CD4-positive, alpha-beta memory T cell (primary cell): ENCODE measurements at regions not wholly inside any gene's neighbourhood (a gene's known extent, or its start where the extent isn't known, plus 50 kb on each side); places are given as distances from the start of the nearest gene placed in this dataset.
A peak's percentile ranks its signal among the peaks of the same experiment; 100 is the strongest.

Experiments
- CTCF ChIA-PET: fragments of 350-600 bp; sonication (Branson Sonifier 250); formaldehyde crosslinking; loops from one replicate; lab custom pipeline; 2021; ENCODE audit warnings: inconsistent platforms; ENCODE audit not compliant: partially characterized antibody; lab: Charles Lee
- POLR2A ChIA-PET: fragments of 350-600 bp; sonication (Branson Sonifier 250); formaldehyde crosslinking; loops from one replicate; lab custom pipeline; 2021; ENCODE audit not compliant: partially characterized antibody; lab: Charles Lee
- DNase-seq, 5 donors: peaks; one replicate each; pipeline versions ENCODE4 v3.0.0 to v3.0.0-alpha.2; 2020 to 2022; ENCODE audit warnings: mixed read lengths in 1 of 5
- H3K27ac ChIP-seq: one replicate; pipeline ENCODE4 v1.7.0; 2013; ENCODE audit warnings: low read depth, low read length
- H3K27me3 ChIP-seq: 2 replicates; pipeline ENCODE4 v1.7.0; 2013; ENCODE audit warnings: mild to moderate bottlenecking, low read length, moderate library complexity; ENCODE audit not compliant: insufficient read depth
- H3K36me3 ChIP-seq: 2 replicates; pipeline ENCODE4 v1.7.0; 2013; ENCODE audit warnings: mild to moderate bottlenecking, low read length, moderate library complexity; ENCODE audit not compliant: insufficient read depth
- H3K4me1 ChIP-seq: 2 replicates; pipeline ENCODE4 v1.7.0; 2013; ENCODE audit warnings: mild to moderate bottlenecking, low read length, moderate library complexity; ENCODE audit not compliant: insufficient read depth
- H3K4me3 ChIP-seq, 2 donors: one replicate each; pipeline ENCODE4 v1.7.0; 2013; ENCODE audit warnings: low read length in 2 of 2, mild to moderate bottlenecking in 1 of 2
- H3K9me3 ChIP-seq, 2 donors: one replicate each; pipeline ENCODE4 v1.7.0; 2013; ENCODE audit warnings: low read length in 2 of 2, control low read depth in 1 of 2; ENCODE audit not compliant: control insufficient read depth in 1 of 2
- H3K27ac Mint-ChIP-seq, 7 donors: one replicate each; pipeline ENCODE4 v1.8.0; 2020 to 2021; ENCODE audit warnings: mixed read lengths in 7 of 7, mild to moderate bottlenecking in 6 of 7, inconsistent platforms in 3 of 7, moderate library complexity in 3 of 7
- H3K27me3 Mint-ChIP-seq, 2 donors: one replicate each; pipeline ENCODE4 v1.8.0; 2020 to 2021; ENCODE audit warnings: mixed read lengths in 2 of 2
- H3K36me3 Mint-ChIP-seq, 2 donors: one replicate each; pipeline ENCODE4 v1.8.0; 2020 to 2021; ENCODE audit warnings: mixed read lengths in 2 of 2, inconsistent platforms in 1 of 2, mild to moderate bottlenecking in 1 of 2
- H3K4me1 Mint-ChIP-seq, 4 donors: one replicate each; pipeline ENCODE4 v1.8.0; 2020 to 2021; ENCODE audit warnings: mixed read lengths in 4 of 4, mild to moderate bottlenecking in 1 of 4
- H3K4me3 Mint-ChIP-seq, 8 donors: one replicate each; pipeline ENCODE4 v1.8.0; 2020 to 2021; ENCODE audit warnings: mixed read lengths in 8 of 8, mild to moderate bottlenecking in 7 of 8, moderate library complexity in 6 of 8, inconsistent platforms in 3 of 8
- H3K9me3 Mint-ChIP-seq, 8 donors: one replicate each; pipeline ENCODE4 v1.8.0; 2020 to 2021; ENCODE audit warnings: mixed read lengths in 8 of 8, mild to moderate bottlenecking in 5 of 8, inconsistent platforms in 3 of 8, moderate library complexity in 1 of 8
- intact Hi-C: fragments of 100-400 bp; cut with micrococcal nuclease; formaldehyde crosslinking; loops from one replicate; pipeline ENCODE4 v1.15.1; 2023

DNA sequence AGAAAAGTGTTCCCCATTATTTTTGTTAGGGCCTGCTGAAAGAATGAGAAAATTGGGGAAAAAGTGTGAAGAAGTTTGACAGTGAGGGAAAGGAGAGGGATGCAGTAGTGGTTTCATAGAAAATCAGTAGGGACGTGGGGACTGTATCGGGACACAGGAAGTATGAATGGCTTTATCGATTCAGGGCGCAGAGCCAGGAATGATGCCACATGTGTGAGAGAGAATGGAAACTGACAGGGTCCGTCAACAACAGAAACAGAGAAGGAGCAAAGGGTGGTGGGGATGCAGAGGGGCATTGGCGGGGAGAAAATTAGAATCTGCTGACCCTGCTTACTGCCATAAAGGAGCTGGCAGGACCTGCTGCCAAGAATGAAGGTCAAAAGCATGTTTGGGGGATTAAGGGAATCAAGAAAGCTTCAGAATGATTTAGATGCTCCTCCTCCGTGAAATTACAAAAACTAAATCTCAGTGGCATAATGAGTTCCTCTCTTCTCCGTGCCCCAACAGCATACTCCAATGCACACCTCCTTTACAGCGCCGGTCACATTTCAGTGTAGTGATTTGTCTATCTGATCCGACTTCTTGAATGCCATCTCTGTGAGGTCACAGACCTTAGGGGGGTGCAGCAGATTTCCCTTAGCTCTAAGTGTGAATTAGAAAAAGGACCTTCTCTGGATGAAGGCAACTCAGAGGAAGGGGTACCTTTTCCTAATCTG is 92.6 kb downstream of the EMP1 start:
- no peak for DNase-seq
- ChIA-PET CTCF (no interaction called here), POLR2A (no interaction called here)
- H3K9me3 ChIP-seq: no peaks in the 10 kb centered on the region
- peak overlapping the region in 1 of 7 donors; percentile 1 for H3K27ac Mint-ChIP-seq
- intact Hi-C loops: no loop called here
- peaks cover 0 to 7% of the 10 kb centered on the region in 2 donors for H3K27me3 Mint-ChIP-seq
- no peaks in the 10 kb centered on the region for H3K27me3 ChIP-seq
- no peak overlapping the region for H3K27ac ChIP-seq
- H3K4me3 ChIP-seq: no peak overlapping the region
- H3K4me3 Mint-ChIP-seq: no peak overlapping the region
- H3K36me3 Mint-ChIP-seq: no peaks in the 10 kb centered on the region
- no peaks in the 10 kb centered on the region for H3K4me1 ChIP-seq
- H3K9me3 Mint-ChIP-seq: no peaks in the 10 kb centered on the region
- no peaks in the 10 kb centered on the region for H3K4me1 Mint-ChIP-seq
- H3K36me3 ChIP-seq: no peaks in the 10 kb centered on the region

DNA sequence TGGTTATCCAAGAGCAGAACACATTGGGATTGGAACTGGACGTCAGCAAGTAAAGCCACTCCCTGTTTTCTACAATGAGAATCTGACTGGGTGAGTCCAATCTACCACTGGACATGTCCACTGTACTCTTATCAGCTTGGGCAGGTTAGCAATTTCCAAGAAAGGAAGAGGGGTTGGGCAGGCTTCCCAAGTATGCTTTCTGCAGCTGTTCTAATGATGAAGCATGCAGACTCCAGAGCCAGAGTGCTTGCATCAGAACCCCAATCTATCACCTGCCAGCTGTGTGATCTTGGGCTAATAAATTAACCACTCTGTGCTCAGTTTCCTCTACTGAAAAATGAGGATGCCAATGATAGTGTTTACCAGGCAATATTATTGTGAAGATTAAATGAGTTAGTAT is 92.0 kb downstream of the EMP1 start:
- DNase-seq: no peak

DNA sequence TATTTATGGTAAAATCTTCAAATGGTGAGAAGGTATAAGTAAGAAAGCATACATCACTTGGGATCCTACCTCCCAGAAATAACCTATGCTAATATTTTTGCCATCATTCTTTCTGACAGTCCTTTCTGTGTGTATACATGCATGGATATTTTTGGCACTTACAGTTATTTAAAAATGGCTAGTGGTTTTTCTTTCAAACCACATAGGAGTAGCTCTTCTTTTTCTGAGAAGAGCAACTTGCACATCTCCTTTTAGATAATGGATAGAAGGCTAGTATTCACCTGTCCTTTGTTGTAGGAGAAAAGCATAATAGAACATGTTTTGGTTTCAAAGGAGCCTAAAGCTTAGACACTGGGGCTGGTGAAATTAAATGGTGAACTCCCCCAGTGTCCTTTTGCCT is 87.3 kb downstream of the EMP1 start:
- POLR2A ChIA-PET: no interaction called here
- H3K27me3 ChIP-seq: peaks cover 4% of the 10 kb centered on the region
- no peaks in the 10 kb centered on the region for H3K36me3 ChIP-seq
- no peak overlapping the region for H3K4me3 Mint-ChIP-seq
- peaks cover 0 to 4% (median 0%) of the 10 kb centered on the region in 8 donors for H3K9me3 Mint-ChIP-seq
- H3K27ac Mint-ChIP-seq: no peak overlapping the region
- H3K27me3 Mint-ChIP-seq: peaks cover 4 to 9% of the 10 kb centered on the region in 2 donors
- intact Hi-C loops: no loop called here
- CTCF ChIA-PET: interaction anchor here (1.1 to 1.7 kb wide), 2 partner anchors 16 to 27 kb away, joined by 3 to 6 read pairs; no protein-coding TSS in a partner anchor
- peaks cover 0 to 3% (median 0%) of the 10 kb centered on the region in 4 donors for H3K4me1 Mint-ChIP-seq
- no peak overlapping the region for H3K4me3 ChIP-seq
- no peaks in the 10 kb centered on the region for H3K9me3 ChIP-seq
- DNase-seq: no peak
- no peaks in the 10 kb centered on the region for H3K4me1 ChIP-seq
- H3K36me3 Mint-ChIP-seq: no peaks in the 10 kb centered on the region
- no peak overlapping the region for H3K27ac ChIP-seq

More for the DNA sequence above, 92.0 kb downstream of the EMP1 start:
- H3K4me3 Mint-ChIP-seq: no peak overlapping the region
- POLR2A ChIA-PET: no interaction called here
- H3K36me3 ChIP-seq: no peaks in the 10 kb centered on the region
- peaks cover 0 to 5% of the 10 kb centered on the region in 2 donors for H3K27me3 Mint-ChIP-seq
- no peak overlapping the region for H3K4me3 ChIP-seq
- H3K4me1 Mint-ChIP-seq: no peaks in the 10 kb centered on the region
- no peaks in the 10 kb centered on the region for H3K9me3 ChIP-seq
- H3K27me3 ChIP-seq: no peaks in the 10 kb centered on the region
- H3K4me1 ChIP-seq: no peaks in the 10 kb centered on the region
- H3K9me3 Mint-ChIP-seq: no peaks in the 10 kb centered on the region
- H3K36me3 Mint-ChIP-seq: no peaks in the 10 kb centered on the region
- H3K27ac Mint-ChIP-seq: no peak overlapping the region
- CTCF ChIA-PET: interaction anchor here (2.2 kb wide), 1 partner anchor 10 kb away, joined by 14 read pairs; no protein-coding TSS in a partner anchor
- no peak overlapping the region for H3K27ac ChIP-seq
- intact Hi-C loops: no loop called here

DNA sequence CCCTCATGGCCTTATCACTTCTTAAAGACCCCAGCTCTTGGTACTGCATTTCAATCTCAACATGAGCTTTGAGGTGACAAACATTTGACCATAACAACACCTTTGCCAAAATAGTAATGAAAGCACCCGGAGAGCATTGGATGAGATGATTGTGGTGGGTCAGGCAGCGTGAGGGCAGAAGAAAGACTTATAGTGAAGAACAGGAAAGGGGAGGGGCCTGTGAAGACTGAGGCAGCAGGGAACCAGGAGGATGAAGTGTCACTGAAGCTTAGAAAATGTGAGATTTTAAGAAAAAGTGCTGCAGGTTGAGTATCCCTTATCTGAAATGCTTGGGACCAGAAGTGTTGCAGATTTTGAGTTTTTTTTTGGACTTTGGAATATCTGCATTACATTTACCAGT is 86.3 kb downstream of the EMP1 start:
- H3K27ac ChIP-seq: no peak overlapping the region
- H3K4me3 Mint-ChIP-seq: no peak overlapping the region
- ChIA-PET POLR2A (no interaction called here), CTCF (interaction anchor here (1.1 to 1.8 kb wide), 2 partner anchors 17 to 27 kb away, joined by 3 to 7 read pairs; no protein-coding TSS in a partner anchor)
- no peaks in the 10 kb centered on the region for H3K9me3 ChIP-seq
- peaks cover 7 to 10% of the 10 kb centered on the region in 2 donors for H3K27me3 Mint-ChIP-seq
- H3K4me3 ChIP-seq: no peak overlapping the region
- no peaks in the 10 kb centered on the region for H3K36me3 Mint-ChIP-seq
- H3K4me1 ChIP-seq: peaks cover 3% of the 10 kb centered on the region
- peaks cover 7% of the 10 kb centered on the region for H3K27me3 ChIP-seq
- H3K4me1 Mint-ChIP-seq: peaks cover 0 to 6% (median 4%) of the 10 kb centered on the region in 4 donors
- no peaks in the 10 kb centered on the region for H3K36me3 ChIP-seq
- DNase-seq: no peak
- intact Hi-C loops: no loop called here
- H3K9me3 Mint-ChIP-seq: peaks cover 0 to 4% (median 0%) of the 10 kb centered on the region in 8 donors
- no peak overlapping the region for H3K27ac Mint-ChIP-seq

DNA sequence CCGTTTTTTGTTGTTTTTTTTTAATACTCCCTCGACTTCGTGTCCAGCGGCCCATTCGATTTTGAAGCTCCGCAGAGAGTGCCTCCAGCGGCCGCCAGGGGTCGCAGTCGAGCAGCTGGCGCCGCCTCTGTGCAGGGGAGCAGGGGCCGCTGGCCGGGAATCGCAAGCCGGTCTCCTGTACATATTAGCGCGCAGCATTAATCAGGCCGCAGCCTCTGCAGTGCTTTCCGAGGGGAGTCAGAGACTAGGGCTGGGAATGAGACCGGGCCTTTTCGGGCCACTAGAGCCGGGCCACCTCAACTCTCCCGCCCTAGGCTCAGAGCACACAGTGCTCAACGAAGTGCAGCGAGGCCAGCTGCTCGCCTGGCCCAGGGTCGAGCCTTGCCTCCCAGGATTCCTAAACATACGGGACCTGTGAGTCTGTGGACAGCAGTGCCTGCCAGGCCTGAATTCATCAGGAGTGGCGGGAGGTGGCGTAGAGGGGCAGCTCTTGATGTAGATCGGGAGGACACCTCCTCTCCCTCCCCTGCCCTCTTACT is 81.8 kb downstream of the EMP1 start:
- Mint-ChIP-seq H3K36me3 (no peaks in the 10 kb centered on the region), H3K27ac (no peak overlapping the region), H3K4me1 (peaks cover 0 to 7% (median 5%) of the 10 kb centered on the region in 4 donors), H3K9me3 (peaks cover 0 to 4% (median 0%) of the 10 kb centered on the region in 8 donors), H3K27me3 (peaks cover 30 to 35% of the 10 kb centered on the region in 2 donors), H3K4me3 (peak overlapping the region in 2 of 8 donors; percentile 32 to 57)
- peaks cover 4% of the 10 kb centered on the region for H3K4me1 ChIP-seq
- no peak overlapping the region for H3K4me3 ChIP-seq
- peaks cover 10% of the 10 kb centered on the region for H3K27me3 ChIP-seq
- H3K36me3 ChIP-seq: no peaks in the 10 kb centered on the region
- ChIA-PET POLR2A (no interaction called here), CTCF (interaction anchor here (0.7 to 1.7 kb wide), 16 partner anchors 7 to 889 kb away, joined by 3 to 35 read pairs (median 4); no protein-coding TSS in a partner anchor)
- DNase-seq: peak in 4 of 5 donors; percentile 40 to 50 (median 43)
- intact Hi-C loops: loop anchor here (1.0 kb wide), 2 partner anchors 362 to 889 kb away; no protein-coding TSS in a partner anchor
- H3K27ac ChIP-seq: no peak overlapping the region
- H3K9me3 ChIP-seq: no peaks in the 10 kb centered on the region

DNA sequence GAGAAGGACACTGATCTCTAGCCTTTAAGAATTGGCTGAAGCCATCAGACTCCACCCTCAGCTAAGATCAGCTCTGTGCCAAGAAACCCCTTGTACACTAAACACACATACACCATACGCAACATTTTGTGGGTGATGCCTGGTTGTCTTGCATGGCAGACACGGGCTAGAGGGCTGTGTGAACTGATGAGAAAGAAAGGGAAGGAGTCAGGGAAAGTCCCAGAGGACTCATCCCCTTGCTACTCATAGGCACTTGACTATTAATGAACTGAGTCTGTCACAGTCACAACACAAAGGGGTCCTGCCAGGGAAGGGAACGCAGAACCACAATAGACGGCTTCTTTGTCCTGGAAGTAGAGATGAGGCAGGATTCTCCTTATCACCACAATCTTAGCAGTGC is 80.8 kb downstream of the EMP1 start:
- ChIA-PET CTCF (interaction anchor here (1.5 to 1.6 kb wide), 2 partner anchors 8 to 890 kb away, joined by 4 to 8 read pairs; no protein-coding TSS in a partner anchor), POLR2A (no interaction called here)
- H3K4me3 ChIP-seq: no peak overlapping the region
- Mint-ChIP-seq H3K36me3 (no peaks in the 10 kb centered on the region), H3K27me3 (peaks cover 33 to 42% of the 10 kb centered on the region in 2 donors), H3K4me1 (peaks cover 0 to 7% (median 5%) of the 10 kb centered on the region in 4 donors), H3K27ac (no peak overlapping the region), H3K9me3 (peaks cover 0 to 4% (median 0%) of the 10 kb centered on the region in 8 donors), H3K4me3 (no peak overlapping the region)
- no peak for DNase-seq
- intact Hi-C loops: no loop called here
- peaks cover 4% of the 10 kb centered on the region for H3K4me1 ChIP-seq
- H3K9me3 ChIP-seq: no peaks in the 10 kb centered on the region
- H3K36me3 ChIP-seq: no peaks in the 10 kb centered on the region
- H3K27ac ChIP-seq: no peak overlapping the region
- peaks cover 10% of the 10 kb centered on the region for H3K27me3 ChIP-seq
